Endothelial cell of umbilical vein (primary cell): ENCODE measurements at regions not wholly inside any gene's neighbourhood (a gene's known extent, or its start where the extent isn't known, plus 50 kb on each side); places are given as distances from the start of the nearest gene placed in this dataset.

Experiments used
- BruUV-seq: library from RNA; stranded (reverse); fragments of 400-500 nt; replicated peaks from 2 replicates; lab custom pipeline; 2021; lab: Mats Ljungman, UMichigan
- CTCF ChIA-PET: fragments of 300-600, 350-600 bp; sonication (Branson Sonifier 250); formaldehyde crosslinking; loops from one replicate; lab custom pipeline; 2021; ENCODE audit warnings: antibody characterized with exemption, inconsistent platforms; lab: Charles Lee
- POLR2A ChIA-PET: fragments of 300-600, 350-600 bp; sonication (Branson Sonifier 250); formaldehyde crosslinking; loops from one replicate; lab custom pipeline; 2021; ENCODE audit warnings: antibody characterized with exemption, inconsistent platforms; lab: Charles Lee
- DNase-seq: peaks from one replicate; pipeline ENCODE4 v3.0.0-alpha.2; 2011; ENCODE audit warnings: low read depth, low spot score
- FAIRE-seq: peaks from 2 replicates; lab custom pipeline; 2011; peaks lifted over from hg19 to GRCh38; lab: Jason Lieb, UNC
- H2AFZ ChIP-seq: 2 replicates; pipeline ENCODE4 v1.6.0; 2012; ENCODE audit warnings: low read depth, low read length, control low read depth, inconsistent platforms
- H3K27ac ChIP-seq: 2 replicates; pipeline ENCODE4 v1.5.1; 2011; ENCODE audit warnings: low read depth, mild to moderate bottlenecking, control low read depth, low read length, moderate library complexity; ENCODE audit not compliant: insufficient read depth
- H3K27me3 ChIP-seq, 2 experiments: 2 replicates each; pipeline versions ENCODE4 v1.6.0 to v1.6.1; 2011; ENCODE audit warnings: low read length in 2 of 2, mixed read lengths in 1 of 2; ENCODE audit not compliant: control insufficient read depth in 2 of 2, insufficient read depth in 2 of 2
- H3K36me3 ChIP-seq, 2 experiments: 2 replicates in 1 of 2; 3 replicates in 1 of 2; pipeline ENCODE4 v1.5.1; 2011; ENCODE audit warnings: low read length in 2 of 2, mild to moderate bottlenecking in 1 of 2, moderate library complexity in 1 of 2; ENCODE audit not compliant: control insufficient read depth in 2 of 2, insufficient read depth in 2 of 2; ENCODE audit errors: extremely low read depth in 1 of 2
- H3K4me1 ChIP-seq: 3 replicates; pipeline ENCODE4 v1.5.1; 2011; ENCODE audit warnings: mild to moderate bottlenecking, low read length; ENCODE audit not compliant: control insufficient read depth, insufficient read depth; ENCODE audit errors: extremely low read depth
- H3K4me2 ChIP-seq: 2 replicates; pipeline ENCODE4 v1.6.1; 2011; ENCODE audit warnings: low read length, control low read depth, mixed read lengths; ENCODE audit not compliant: insufficient read depth
- H3K4me3 ChIP-seq, 3 experiments: fragments of 200-600 bp in 1 of 3; sonication (generic), shearing (Covaris generic) in 1 of 3; replicated peaks in 1 of 3; 2 replicates each; pipeline ENCODE4 v1.5.1; 2011 to 2016; ENCODE audit warnings: control low read depth in 3 of 3, low read length in 3 of 3, mild to moderate bottlenecking in 2 of 3, inconsistent platforms in 1 of 3, low read depth in 1 of 3, moderate library complexity in 1 of 3; ENCODE audit not compliant: insufficient read depth in 1 of 3
- H3K79me2 ChIP-seq: 2 replicates; pipeline ENCODE4 v1.6.0; 2012; ENCODE audit warnings: low read length, inconsistent platforms; ENCODE audit not compliant: control insufficient read depth, insufficient read depth
- H3K9ac ChIP-seq: replicated peaks from 2 replicates; pipeline ENCODE3; 2011; ENCODE audit warnings: low read length, control low read depth; ENCODE audit not compliant: insufficient read depth; ENCODE audit errors: extremely low read depth
- H3K9me1 ChIP-seq: replicated peaks from 3 replicates; pipeline ENCODE4 v1.6.0; 2011; ENCODE audit warnings: mild to moderate bottlenecking, low read length; ENCODE audit not compliant: control insufficient read depth, insufficient read depth; ENCODE audit errors: extremely low read depth
- H3K9me3 ChIP-seq: replicated peaks from 2 replicates; pipeline ENCODE4 v1.5.1; 2012; ENCODE audit warnings: low read length, inconsistent platforms; ENCODE audit not compliant: control insufficient read depth, insufficient read depth
- H4K20me1 ChIP-seq: replicated peaks from 2 replicates; pipeline ENCODE3; 2011; ENCODE audit warnings: mild to moderate bottlenecking, low read length; ENCODE audit not compliant: control insufficient read depth, insufficient read depth; ENCODE audit errors: extremely low read depth
- CTCF ChIP-seq, 2 donors: IDR thresholded peaks; 1 replicate in 1 of 2; 2 replicates in 1 of 2; pipeline ENCODE4 v1.5.1; 2011; ENCODE audit warnings: low read length in 2 of 2, mild to moderate bottlenecking in 2 of 2, moderate library complexity in 2 of 2, control low read depth in 1 of 2, inconsistent platforms in 1 of 2, low read depth in 1 of 2; ENCODE audit not compliant: insufficient read depth in 1 of 2; ENCODE audit errors: extremely low read depth in 1 of 2
- EZH2 ChIP-seq: IDR thresholded peaks from 2 replicates; pipeline ENCODE4 v1.6.1; 2012; ENCODE audit warnings: borderline replicate concordance, low read depth, mild to moderate bottlenecking, moderate library complexity, low read length, inconsistent platforms; ENCODE audit not compliant: severe bottlenecking
- FOS ChIP-seq: IDR thresholded peaks from 2 replicates; pipeline ENCODE4 v1.6.1; 2011; ENCODE audit warnings: mild to moderate bottlenecking, low read length, moderate library complexity, borderline replicate concordance; ENCODE audit not compliant: insufficient read depth
- GATA2 ChIP-seq: IDR thresholded peaks from 2 replicates; pipeline ENCODE4 v1.7.0; 2011; ENCODE audit warnings: low read depth, mild to moderate bottlenecking, moderate library complexity, mixed read lengths, low read length; ENCODE audit not compliant: insufficient read length, insufficient read depth
- JUN ChIP-seq: IDR thresholded peaks from 2 replicates; pipeline ENCODE4 v1.6.1; 2011; ENCODE audit warnings: borderline replicate concordance, low read depth; ENCODE audit not compliant: insufficient read length, insufficient read depth
- MAX ChIP-seq: IDR thresholded peaks from 2 replicates; pipeline ENCODE4 v1.6.1; 2011; ENCODE audit not compliant: insufficient read depth, insufficient read length
- MYC ChIP-seq: IDR thresholded peaks from one replicate; pipeline ENCODE4 v1.6.1; 2011; ENCODE audit warnings: mild to moderate bottlenecking, low read depth, low read length
- POLR2A ChIP-seq: IDR thresholded peaks from 2 replicates; pipeline ENCODE4 v1.6.1; 2012; ENCODE audit warnings: low read depth, mild to moderate bottlenecking, control low read depth, low read length
- POLR2AphosphoS5 ChIP-seq: IDR thresholded peaks from 2 replicates; pipeline ENCODE4 v1.6.1; 2012; ENCODE audit warnings: low read depth, mild to moderate bottlenecking, control low read depth, low read length, moderate library complexity; ENCODE audit not compliant: insufficient read depth
- dilution Hi-C: fragments of 300-500 bp; cut with MboI; formaldehyde crosslinking; loops from one replicate; pipeline ENCODE4 v1.15.0; 2019; ENCODE audit warnings: low sequenced_read_pairs; ENCODE audit not compliant: extremely low pct_ligation_motif_present
- intact Hi-C: fragments of 100-400 bp; cut with micrococcal nuclease; formaldehyde crosslinking; loops from one replicate; pipeline ENCODE4 v1.10.0; 2022

- no peaks in the 10 kb centered on the region for H3K27me3 ChIP-seq
- dilution Hi-C loops: no loop called here
- DNase-seq: no peak
- BruUV-seq: no TSS peak
- H3K4me3 ChIP-seq: no peak overlapping the region
- ChIA-PET POLR2A (no interaction called here), CTCF (interaction anchor here (1.3 kb wide), 1 partner anchor 9 kb away, joined by 3 read pairs; no protein-coding TSS in a partner anchor)
- intact Hi-C loops: no loop called here
- no peaks in the 10 kb centered on the region for H3K9me1 ChIP-seq
- H3K36me3 ChIP-seq: no peaks in the 10 kb centered on the region
- no peaks in the 10 kb centered on the region for H3K79me2 ChIP-seq
- no peak overlapping the region for H3K4me2 ChIP-seq
- H3K9ac ChIP-seq: no peak overlapping the region
- TF ChIP-seq POLR2AphosphoS5 (no peak), JUN (no peak), EZH2 (no peak)
- H3K27ac ChIP-seq: no peak overlapping the region
- H3K9me3 ChIP-seq: no peaks in the 10 kb centered on the region
- H4K20me1 ChIP-seq: no peaks in the 10 kb centered on the region
- FAIRE-seq: no peak
- H2AFZ ChIP-seq: no peak overlapping the region
- H3K4me1 ChIP-seq: no peaks in the 10 kb centered on the region
Observed at GRCh38 chr18:28922936-28923335, 746.0 kb upstream of the CDH2 start.

- no peak for FAIRE-seq
- ChIA-PET CTCF (interaction anchor here (0.7 kb wide), 1 partner anchor 11 kb away, joined by 3 read pairs; no protein-coding TSS in a partner anchor), POLR2A (no interaction called here)
- H3K27ac ChIP-seq: no peak overlapping the region
- intact Hi-C loops: no loop called here
- dilution Hi-C loops: no loop called here
- no peaks in the 10 kb centered on the region for H3K36me3 ChIP-seq
- TF ChIP-seq EZH2 (no peak), JUN (no peak), CTCF (IDR thresholded peaks at IDR 0.05; ENCODE audit: extremely low read depth in 1 of 2, insufficient read depth in 1 of 2, low read depth in 1 of 2, low read length in 2 of 2) (no peak), FOS (no peak), GATA2 (no peak), MYC (no peak), MAX (no peak), POLR2A (no peak), POLR2AphosphoS5 (no peak)
- H3K4me1 ChIP-seq: no peaks in the 10 kb centered on the region
- H3K79me2 ChIP-seq: no peaks in the 10 kb centered on the region
- H3K9me3 ChIP-seq: no peaks in the 10 kb centered on the region
- H3K4me2 ChIP-seq: no peak overlapping the region
- no peak overlapping the region for H2AFZ ChIP-seq
- no peak for DNase-seq
- H3K9me1 ChIP-seq: no peaks in the 10 kb centered on the region
- H3K9ac ChIP-seq: no peak overlapping the region
- no peaks in the 10 kb centered on the region for H4K20me1 ChIP-seq
- H3K4me3 ChIP-seq: no peak overlapping the region
- no peaks in the 10 kb centered on the region for H3K27me3 ChIP-seq
- BruUV-seq: no TSS peak
Observed at GRCh38 chr18:28916456-28916855, 739.5 kb upstream of the CDH2 start.
